Germinal center (tissue), 1 donor: ENCODE measurements at regions not wholly inside any gene's neighbourhood (a gene's known extent, or its start where the extent isn't known, plus 50 kb on each side); places are given as distances from the start of the nearest gene placed in this dataset.
A peak's percentile ranks its signal among the peaks of the same experiment; 100 is the strongest.
"Not testable (repeated sequence)": the region's sequence is repeated elsewhere in the genome, so short reads cannot be mapped to it uniquely, and the experiment has no call there.

Experiments used
- DNase-seq: peaks from one replicate; pipeline ENCODE4 v3.0.0; 2012; ENCODE audit warnings: mixed read lengths, low spot score

- DNase-seq = no peak
These were observed 228.4 kb upstream of the CAND1 start for GRCh38 chr12:67040861-67041137.

GRCh38 chr12:67042697-67043131, 226.4 kb upstream of the CAND1 start:
- DNase-seq = no peak

DNA sequence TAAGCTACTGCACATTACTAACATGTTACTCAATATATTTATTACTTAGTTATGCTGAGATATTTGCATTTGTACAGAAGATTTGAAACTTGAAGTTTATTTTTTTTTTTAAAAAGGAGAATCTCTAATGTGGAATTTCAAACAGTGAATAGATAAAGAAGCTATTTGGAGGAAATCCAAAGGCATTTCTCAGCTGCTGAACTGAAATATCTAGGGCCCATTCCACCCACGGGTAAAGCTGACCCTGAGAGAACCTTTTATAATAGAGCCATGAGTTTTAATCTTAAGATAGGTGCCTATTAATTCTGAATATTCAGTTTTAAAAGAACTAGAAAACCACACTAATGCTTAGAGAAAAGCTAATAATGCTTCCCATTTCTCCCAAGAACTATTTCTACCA, 225.4 kb upstream of the CAND1 start:
- DNase-seq = no peak

DNA sequence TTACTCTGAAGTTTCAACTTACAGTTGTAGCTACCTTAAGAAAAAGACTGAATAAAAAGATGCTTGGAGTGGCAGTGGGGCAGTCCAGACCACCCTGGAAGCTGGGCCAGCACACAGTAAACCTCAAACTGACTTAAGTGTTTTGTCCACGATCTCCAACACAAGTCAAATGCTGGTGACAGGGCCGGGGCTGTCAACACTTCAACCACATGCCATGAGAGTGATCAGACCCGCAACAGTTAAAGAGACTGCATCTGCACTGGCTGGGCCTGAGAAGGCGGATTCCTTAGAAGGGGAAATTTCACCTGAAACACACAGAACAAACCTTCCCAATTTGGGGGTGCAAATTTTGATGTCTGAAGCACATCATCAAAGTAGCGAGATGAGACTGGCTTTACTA, 223.5 kb upstream of the CAND1 start:
- no peak for DNase-seq

- DNase-seq = no peak
These were observed 223.1 kb upstream of the CAND1 start for GRCh38 chr12:67046062-67046461.

- no peak for DNase-seq
These were observed 221.5 kb upstream of the CAND1 start for GRCh38 chr12:67047634-67048033.

GRCh38 chr12:67048371-67048770, 220.8 kb upstream of the CAND1 start:
- DNase-seq = no peak

GRCh38 chr12:67049199-67049598, 220.0 kb upstream of the CAND1 start:
- DNase-seq = not testable (repeated sequence)

DNA sequence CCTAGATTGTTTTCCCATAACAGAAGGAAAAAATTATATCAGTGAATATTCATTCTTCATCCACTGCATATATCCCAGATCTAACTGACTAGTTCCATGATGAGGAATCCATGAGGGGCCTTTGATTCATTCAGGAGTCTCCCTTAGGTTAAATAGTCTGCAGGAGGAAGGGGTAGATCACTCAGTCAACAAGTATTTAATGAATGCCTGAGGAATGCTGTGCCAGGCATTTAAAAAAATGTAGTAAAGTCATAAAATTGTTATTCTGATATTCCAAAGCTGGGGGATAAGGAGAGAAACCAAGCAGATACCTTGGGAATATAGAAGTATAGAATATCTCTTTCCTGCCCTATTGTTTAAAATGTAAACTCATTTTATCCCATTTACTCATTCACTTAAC, 216.2 kb upstream of the CAND1 start:
- no peak for DNase-seq

- DNase-seq = no peak
These were observed 212.8 kb upstream of the CAND1 start for GRCh38 chr12:67056329-67056728.

DNA sequence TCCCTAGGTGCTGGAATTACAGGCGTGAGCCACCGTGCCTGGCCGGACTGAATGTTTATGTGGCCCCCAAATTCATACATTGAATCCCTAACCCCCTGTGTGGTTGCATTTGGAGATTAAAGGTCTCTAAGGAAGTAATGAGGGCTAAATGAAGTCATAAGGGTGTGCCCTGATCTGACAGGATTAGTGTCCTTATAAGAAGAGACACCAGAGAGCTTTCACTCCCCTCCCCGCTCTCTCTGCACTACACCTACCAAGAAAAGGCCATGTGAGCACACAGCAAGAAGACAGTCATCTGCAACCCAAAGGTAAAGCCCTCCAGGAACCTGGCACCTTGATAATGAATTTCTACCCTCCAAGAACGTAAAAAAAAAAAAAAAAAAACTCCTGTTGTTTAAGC, 212.1 kb upstream of the CAND1 start:
- DNase-seq = no peak

DNA sequence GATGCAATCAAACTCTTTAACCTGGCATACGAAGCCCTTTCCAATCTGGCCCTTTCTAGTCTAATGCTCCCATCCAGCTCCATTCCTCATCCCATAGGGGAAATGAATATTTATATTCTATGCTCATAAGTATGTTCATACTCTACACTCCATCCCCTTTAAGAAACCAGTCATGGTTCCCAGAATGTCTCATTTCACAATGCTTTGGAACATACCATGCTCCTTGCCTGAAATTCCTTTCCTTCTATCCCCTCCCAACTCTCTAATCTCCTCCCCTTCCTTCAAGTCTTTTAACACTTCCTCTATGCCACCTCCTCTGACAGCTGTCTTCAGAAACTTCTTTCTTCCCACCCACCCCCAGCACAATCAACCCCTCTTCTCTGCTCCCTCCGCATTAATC, 207.0 kb upstream of the CAND1 start:
- no peak for DNase-seq

DNA sequence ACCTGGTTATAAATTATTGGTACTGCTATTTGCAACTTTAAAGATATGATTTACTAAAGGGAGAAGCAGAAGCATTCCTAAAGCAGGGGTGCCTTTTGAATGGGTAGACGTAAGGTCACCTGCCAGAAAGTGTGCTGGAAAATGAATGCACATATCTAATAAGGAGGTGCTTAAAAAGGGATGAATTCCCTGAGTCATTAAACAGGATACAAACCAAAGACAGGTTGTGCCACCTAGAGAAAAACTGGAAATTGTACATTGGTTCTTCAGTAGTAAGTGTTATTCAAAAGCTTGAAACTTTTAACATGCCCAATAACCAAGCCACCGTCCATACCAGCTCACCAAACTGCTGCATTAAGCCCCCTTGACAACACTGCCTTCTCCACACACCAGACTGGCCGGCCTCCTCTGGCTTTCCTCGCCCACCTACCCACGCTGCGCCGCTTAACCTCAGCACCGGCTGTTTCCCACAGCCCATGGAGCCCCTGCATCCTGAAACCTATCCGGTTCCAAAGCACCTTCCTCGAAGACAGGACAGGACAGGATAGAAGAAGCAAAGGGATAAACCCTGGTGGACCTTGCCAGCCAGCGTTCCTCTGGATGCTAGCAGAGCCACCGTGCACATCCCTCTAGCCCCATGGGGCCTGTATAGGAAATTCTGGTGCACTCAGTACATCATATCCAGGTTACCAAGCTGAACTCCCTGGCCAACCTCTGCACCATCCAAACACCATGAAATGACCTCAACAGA, 201.5 kb upstream of the CAND1 start:
- DNase-seq = no peak

DNA sequence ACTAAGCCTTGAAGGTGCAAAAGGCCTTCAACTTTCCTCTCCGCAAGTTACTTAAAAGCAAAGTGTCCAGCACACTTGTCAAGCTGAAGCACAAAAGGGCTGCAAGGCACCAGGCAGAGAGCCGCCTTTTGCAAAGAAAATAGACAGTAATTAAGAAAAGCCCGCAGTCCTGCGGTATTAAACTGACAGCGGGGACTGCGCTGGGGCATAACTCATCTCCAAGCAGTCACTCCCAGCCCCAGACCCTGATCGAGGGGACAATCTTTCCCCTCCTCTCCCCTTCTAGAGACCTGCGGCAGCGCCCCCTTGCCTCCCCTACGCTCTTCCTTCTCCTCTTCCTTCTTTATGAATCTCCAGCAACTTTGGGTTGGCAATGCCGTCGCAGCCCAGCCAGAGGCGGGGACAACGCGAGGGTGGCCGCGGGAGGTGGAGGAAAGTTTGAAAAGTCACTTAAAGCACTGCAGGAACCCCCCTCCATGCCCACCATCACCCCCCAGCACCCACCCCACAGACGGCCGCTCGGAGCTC, 200.9 kb upstream of the CAND1 start:
- no peak for DNase-seq

GRCh38 chr12:67068761-67069450, 200.3 kb upstream of the CAND1 start:
- DNase-seq = peak; percentile 9

DNA sequence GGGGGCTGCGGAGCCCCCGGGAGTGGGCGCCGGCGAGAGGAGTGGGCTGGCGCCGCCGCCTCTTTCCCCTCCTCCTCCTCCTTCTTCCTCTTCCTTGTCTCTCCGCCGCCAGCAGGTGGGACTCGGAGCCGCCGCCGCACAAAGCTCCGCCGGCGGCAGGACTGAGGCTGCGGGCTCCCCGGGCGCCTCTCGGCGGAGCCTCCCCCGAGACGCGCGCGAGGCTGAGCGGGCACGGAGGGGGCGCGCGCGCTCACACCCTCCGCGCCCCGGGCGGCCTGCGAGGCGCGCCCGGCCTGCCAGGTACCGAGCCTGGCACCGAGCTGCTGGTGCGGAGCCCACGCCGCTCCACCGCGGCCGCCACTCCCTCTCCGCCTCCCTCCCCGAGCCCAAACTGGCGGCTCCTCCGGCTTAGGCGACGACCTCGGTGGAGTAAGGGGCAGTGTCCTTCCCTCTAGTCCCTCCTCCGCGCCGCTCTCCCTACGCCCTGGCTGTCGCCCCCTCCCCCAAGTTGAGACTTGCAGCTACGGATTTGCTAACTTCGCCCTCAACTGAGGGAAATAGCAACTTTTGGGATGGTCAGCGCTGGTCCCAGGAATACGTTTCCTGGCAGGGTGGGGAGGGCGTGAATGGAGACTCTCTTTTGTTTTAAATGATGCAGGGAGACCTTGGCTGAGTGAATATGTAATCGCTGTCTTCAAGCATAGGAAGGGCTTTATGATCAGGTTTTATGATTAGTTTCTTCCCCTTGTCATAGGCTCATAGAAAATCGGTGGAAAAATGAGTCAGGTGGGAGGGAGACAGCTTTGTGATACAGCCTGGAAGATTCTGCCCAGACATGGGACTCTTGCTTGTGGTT, 199.5 kb upstream of the CAND1 start:
- peak; percentile 22 for DNase-seq

GRCh38 chr12:67070307-67070600, 198.9 kb upstream of the CAND1 start:
- DNase-seq = no peak

DNA sequence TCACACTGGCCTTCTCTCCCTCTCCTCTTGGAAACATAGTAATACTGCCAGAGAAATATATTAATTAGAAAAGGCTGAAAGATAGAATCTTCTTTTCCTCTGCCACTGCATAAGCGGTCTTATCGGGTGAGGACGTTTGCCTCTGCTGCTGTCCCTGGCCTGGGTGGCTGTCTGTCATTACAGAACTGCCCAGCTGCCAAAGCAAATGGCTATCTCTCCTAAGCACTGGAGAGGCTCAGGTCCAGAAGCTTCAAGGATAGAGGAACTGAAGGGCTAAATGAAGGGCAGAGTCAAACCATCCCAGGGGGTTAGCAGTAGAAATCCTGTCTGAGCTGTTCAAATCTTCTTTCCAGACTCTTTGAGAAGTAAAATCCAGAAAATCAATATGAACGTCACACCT, 198.6 kb upstream of the CAND1 start:
- DNase-seq = no peak

DNA sequence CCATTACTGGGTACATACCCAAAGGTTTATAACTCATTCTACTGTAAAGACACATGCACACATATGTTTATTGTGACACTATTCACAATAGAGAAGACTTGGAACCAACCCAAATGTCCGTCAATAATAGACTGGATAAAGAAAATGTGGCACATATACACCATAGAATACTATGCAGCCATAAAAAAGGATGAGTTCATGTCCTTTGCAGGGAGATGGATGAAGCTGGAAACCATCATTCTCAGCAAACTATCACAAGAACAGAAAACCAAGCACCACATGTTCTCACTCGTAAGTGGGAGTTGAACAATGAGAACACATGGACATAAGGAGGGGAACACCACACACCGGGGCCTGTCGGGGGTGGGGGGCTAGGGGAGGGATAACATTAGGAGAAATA, 196.9 kb upstream of the CAND1 start:
- DNase-seq = not testable (repeated sequence)

DNA sequence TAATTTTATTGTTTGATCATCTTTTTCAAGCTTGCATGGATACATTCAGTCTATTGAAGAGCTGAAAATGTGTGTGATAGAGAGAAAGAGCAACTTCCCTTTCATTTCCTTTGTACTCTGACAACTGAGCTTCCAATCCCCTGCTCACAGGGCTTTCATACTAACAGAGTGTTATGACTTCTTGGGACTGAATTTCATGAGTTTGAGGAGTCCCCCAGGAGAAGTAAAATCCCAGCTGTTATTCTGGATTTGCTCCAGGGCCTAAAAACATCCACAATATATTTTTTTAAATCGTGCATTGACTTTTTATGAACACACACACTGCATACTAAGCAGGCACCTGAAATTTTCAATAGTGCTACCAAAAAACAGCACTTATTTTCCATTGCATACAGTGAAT, 195.8 kb upstream of the CAND1 start:
- no peak for DNase-seq

DNA sequence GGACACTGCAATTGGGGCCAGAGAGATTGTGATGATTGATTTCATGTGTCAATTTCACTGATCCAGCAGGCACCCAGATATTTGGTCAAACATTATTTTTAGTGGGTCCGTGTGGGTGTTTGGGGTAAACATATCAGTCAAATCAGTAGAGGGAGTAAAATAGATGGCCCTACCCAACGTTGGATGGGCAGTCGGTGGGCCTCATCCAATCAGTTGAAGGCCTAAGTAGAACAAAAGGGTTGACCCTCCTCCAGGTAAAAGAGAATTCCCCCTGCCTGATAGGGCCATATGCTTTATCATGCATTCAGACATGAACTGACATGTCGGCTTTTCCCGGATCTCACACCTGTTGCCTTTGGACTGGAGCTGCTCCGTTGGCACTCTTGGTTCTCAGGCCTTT, 195.1 kb upstream of the CAND1 start:
- DNase-seq = no peak

DNA sequence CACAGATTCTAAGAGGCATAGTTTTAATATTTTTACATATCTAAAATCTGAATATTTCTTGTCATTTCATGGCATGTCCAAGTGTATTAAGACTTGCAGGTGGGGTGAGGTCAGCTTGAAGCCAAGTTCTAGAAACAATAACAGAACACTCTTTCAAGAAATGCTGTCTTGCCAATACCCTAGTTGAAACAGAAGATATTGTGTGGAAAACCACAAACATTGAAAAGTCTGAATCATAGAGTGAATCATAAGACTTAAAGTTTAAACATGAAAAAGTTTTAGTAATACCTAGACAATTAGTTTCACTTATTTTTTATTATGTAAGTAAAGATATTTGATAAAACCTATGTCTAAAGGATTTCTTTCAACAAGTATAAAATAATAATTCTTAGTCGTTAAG, 191.5 kb upstream of the CAND1 start:
- DNase-seq = no peak

DNA sequence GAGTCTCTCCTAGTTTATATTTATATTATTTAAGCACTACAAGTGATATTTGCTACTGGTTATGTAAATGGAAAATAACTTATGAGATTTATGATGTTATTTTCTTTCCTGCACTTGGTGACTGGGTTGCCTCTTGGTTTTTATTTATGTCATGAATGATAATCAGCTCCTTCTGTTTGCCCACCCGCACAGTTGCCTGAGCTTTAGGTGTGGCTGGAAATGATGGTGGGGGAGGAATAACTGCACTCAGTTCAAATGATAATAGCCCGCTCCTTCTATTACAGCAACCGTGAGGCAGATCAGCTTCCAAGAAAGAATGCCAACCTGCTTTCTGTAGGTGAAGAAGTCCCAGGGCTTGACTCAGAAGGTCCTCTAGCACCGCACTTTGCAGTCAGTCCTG, 190.2 kb upstream of the CAND1 start:
- no peak for DNase-seq
